Keratinocyte (primary cell): ENCODE measurements at regions not wholly inside any gene's neighbourhood (a gene's known extent, or its start where the extent isn't known, plus 50 kb on each side); places are given as distances from the start of the nearest gene placed in this dataset.

Source experiments
- DNase-seq: peaks from one replicate; pipeline ENCODE4 v3.0.0-alpha.2; 2011; ENCODE audit warnings: low read depth, missing footprints, low spot score
- FAIRE-seq: peaks from 2 replicates; lab custom pipeline; 2011; peaks lifted over from hg19 to GRCh38; lab: Jason Lieb, UNC
- H2AFZ ChIP-seq: 2 replicates; pipeline ENCODE4 v1.6.0; 2012; ENCODE audit warnings: low read length, control low read depth, inconsistent platforms; ENCODE audit not compliant: control insufficient read depth
- H3K27ac ChIP-seq: 2 replicates; pipeline ENCODE4 v1.5.1; 2011; ENCODE audit warnings: low read length; ENCODE audit not compliant: control insufficient read depth, insufficient read depth
- H3K27me3 ChIP-seq: 3 replicates; pipeline ENCODE4 v1.6.0; 2011; ENCODE audit warnings: low read length; ENCODE audit not compliant: control insufficient read depth, insufficient read depth; ENCODE audit errors: extremely low read depth
- H3K36me3 ChIP-seq, 2 experiments: 2 replicates in 1 of 2; 3 replicates in 1 of 2; pipeline ENCODE4 v1.5.1; 2011; ENCODE audit warnings: low read length in 2 of 2, mild to moderate bottlenecking in 1 of 2; ENCODE audit not compliant: control insufficient read depth in 2 of 2, insufficient read depth in 2 of 2; ENCODE audit errors: extremely low read depth in 1 of 2
- H3K4me1 ChIP-seq: 3 replicates; pipeline ENCODE4 v1.5.1; 2011; ENCODE audit warnings: low read length; ENCODE audit not compliant: control insufficient read depth, insufficient read depth; ENCODE audit errors: extremely low read depth
- H3K4me2 ChIP-seq: 3 replicates; pipeline ENCODE4 v1.6.0; 2011; ENCODE audit warnings: low read depth, low read length; ENCODE audit not compliant: control insufficient read depth, insufficient read depth; ENCODE audit errors: extremely low read depth
- H3K4me3 ChIP-seq, 3 experiments: fragments of 200-600 bp in 1 of 3; sonication (generic) in 1 of 3; 2 replicates in 2 of 3; 3 replicates in 1 of 3; pipeline ENCODE4 v1.5.1; 2011 to 2016; ENCODE audit warnings: low read length in 3 of 3, mild to moderate bottlenecking in 3 of 3, control low read depth in 2 of 3, inconsistent platforms in 1 of 3, low read depth in 1 of 3, mixed read lengths in 1 of 3, mixed run types in 1 of 3, moderate library complexity in 1 of 3; ENCODE audit not compliant: control insufficient read depth in 2 of 3, insufficient read depth in 2 of 3; ENCODE audit errors: extremely low read depth in 1 of 3
- H3K79me2 ChIP-seq: 2 replicates; pipeline ENCODE4 v1.6.0; 2012; ENCODE audit warnings: low read length; ENCODE audit not compliant: control insufficient read depth, insufficient read depth
- H3K9ac ChIP-seq: 3 replicates; pipeline ENCODE4 v1.6.0; 2011; ENCODE audit warnings: low read length; ENCODE audit not compliant: control insufficient read depth, insufficient read depth; ENCODE audit errors: extremely low read depth
- H3K9me1 ChIP-seq: 3 replicates; pipeline ENCODE4 v1.6.0; 2011; ENCODE audit warnings: low read length; ENCODE audit not compliant: control insufficient read depth, insufficient read depth; ENCODE audit errors: extremely low read depth
- H3K9me3 ChIP-seq: 2 replicates; pipeline ENCODE4 v1.5.1; 2012; ENCODE audit warnings: low read depth, low read length; ENCODE audit not compliant: control insufficient read depth
- H4K20me1 ChIP-seq: 3 replicates; pipeline ENCODE4 v1.6.0; 2011; ENCODE audit warnings: low read length; ENCODE audit not compliant: control insufficient read depth, insufficient read depth; ENCODE audit errors: extremely low read depth
- EZH2 ChIP-seq: IDR thresholded peaks from one replicate; pipeline ENCODE4 v1.6.1; 2012; ENCODE audit warnings: inconsistent platforms, mild to moderate bottlenecking, low read length, moderate library complexity
- dilution Hi-C: fragments of 300-500 bp; cut with MboI; formaldehyde crosslinking; loops from one replicate; pipeline ENCODE4 v1.7.0; 2020; ENCODE audit warnings: low sequenced_read_pairs; ENCODE audit not compliant: extremely low pct_ligation_motif_present
- TF ChIP-seq, protein P1 (sequence below), 3 experiments: IDR thresholded peaks in 1 of 3; conservative IDR thresholded peaks in 1 of 3; optimal IDR thresholded peaks in 1 of 3; 2 replicates in 2 of 3; 3 replicates in 1 of 3; pipeline versions ENCODE3 to v1.5.1; 2011; ENCODE audit warnings: low read length in 3 of 3, mild to moderate bottlenecking in 3 of 3, moderate library complexity in 2 of 3, control low read depth in 1 of 3, inconsistent platforms in 1 of 3; ENCODE audit not compliant: insufficient read depth in 2 of 3; ENCODE audit errors: extremely low read depth in 1 of 3

GRCh38 chr1:99595041-99595440 is 50.9 kb upstream of the PALMD start:
- no peak overlapping the region for H3K4me3 ChIP-seq
- H3K9me3 ChIP-seq: no peaks in the 10 kb centered on the region
- H3K9me1 ChIP-seq: no peaks in the 10 kb centered on the region
- H3K9ac ChIP-seq: no peak overlapping the region
- H2AFZ ChIP-seq: no peak overlapping the region
- no peak overlapping the region for H3K4me2 ChIP-seq
- H3K27me3 ChIP-seq: no peaks in the 10 kb centered on the region
- FAIRE-seq (no peak), DNase-seq (no peak)
- H3K36me3 ChIP-seq: no peaks in the 10 kb centered on the region
- H4K20me1 ChIP-seq: no peaks in the 10 kb centered on the region
- no peak overlapping the region for H3K27ac ChIP-seq
- dilution Hi-C loops: no loop called here
- TF ChIP-seq, protein P1, sequence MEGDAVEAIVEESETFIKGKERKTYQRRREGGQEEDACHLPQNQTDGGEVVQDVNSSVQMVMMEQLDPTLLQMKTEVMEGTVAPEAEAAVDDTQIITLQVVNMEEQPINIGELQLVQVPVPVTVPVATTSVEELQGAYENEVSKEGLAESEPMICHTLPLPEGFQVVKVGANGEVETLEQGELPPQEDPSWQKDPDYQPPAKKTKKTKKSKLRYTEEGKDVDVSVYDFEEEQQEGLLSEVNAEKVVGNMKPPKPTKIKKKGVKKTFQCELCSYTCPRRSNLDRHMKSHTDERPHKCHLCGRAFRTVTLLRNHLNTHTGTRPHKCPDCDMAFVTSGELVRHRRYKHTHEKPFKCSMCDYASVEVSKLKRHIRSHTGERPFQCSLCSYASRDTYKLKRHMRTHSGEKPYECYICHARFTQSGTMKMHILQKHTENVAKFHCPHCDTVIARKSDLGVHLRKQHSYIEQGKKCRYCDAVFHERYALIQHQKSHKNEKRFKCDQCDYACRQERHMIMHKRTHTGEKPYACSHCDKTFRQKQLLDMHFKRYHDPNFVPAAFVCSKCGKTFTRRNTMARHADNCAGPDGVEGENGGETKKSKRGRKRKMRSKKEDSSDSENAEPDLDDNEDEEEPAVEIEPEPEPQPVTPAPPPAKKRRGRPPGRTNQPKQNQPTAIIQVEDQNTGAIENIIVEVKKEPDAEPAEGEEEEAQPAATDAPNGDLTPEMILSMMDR (optimal IDR thresholded peaks at IDR 0.05 in 1 of 3, IDR thresholded peaks at IDR 0.05 in 1 of 3, conservative IDR thresholded peaks at IDR 0.05 in 1 of 3; ENCODE audit: extremely low read depth in 1 of 3, insufficient read depth in 2 of 3, low read length in 3 of 3): no peak
- no peak for TF ChIP-seq EZH2
- peaks cover 14% of the 10 kb centered on the region for H3K4me1 ChIP-seq
- H3K79me2 ChIP-seq: no peaks in the 10 kb centered on the region

DNA sequence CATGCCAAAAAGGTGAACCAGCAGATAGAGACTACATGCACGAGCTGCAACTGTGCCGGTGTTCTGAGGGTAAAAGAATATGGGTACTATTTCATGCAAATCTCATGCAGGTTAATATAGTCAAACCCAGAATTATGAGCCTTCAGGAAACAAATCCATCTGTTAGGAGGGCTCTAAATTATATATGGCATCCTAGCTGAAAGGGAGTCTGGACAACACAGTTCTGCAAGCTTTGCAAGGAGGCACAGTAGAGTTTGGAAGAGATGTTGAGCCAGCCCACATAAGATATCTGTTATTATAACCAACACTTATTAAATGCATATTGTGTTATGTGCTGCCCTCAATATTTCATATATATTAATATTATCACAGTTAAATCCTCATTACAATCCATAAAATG is 50.5 kb upstream of the PALMD start:
- no peak for FAIRE-seq
- no peaks in the 10 kb centered on the region for H3K9me3 ChIP-seq
- DNase-seq: no peak
- no peaks in the 10 kb centered on the region for H3K9me1 ChIP-seq
- no peak overlapping the region for H3K27ac ChIP-seq
- no peaks in the 10 kb centered on the region for H3K27me3 ChIP-seq
- H3K4me2 ChIP-seq: no peak overlapping the region
- H3K79me2 ChIP-seq: no peaks in the 10 kb centered on the region
- peaks cover 10% of the 10 kb centered on the region for H3K4me1 ChIP-seq
- H3K36me3 ChIP-seq: no peaks in the 10 kb centered on the region
- no peak overlapping the region for H2AFZ ChIP-seq
- H3K4me3 ChIP-seq: no peak overlapping the region
- H4K20me1 ChIP-seq: no peaks in the 10 kb centered on the region
- dilution Hi-C loops: no loop called here
- H3K9ac ChIP-seq: no peak overlapping the region
- TF ChIP-seq, protein P1 (optimal IDR thresholded peaks at IDR 0.05 in 1 of 3, IDR thresholded peaks at IDR 0.05 in 1 of 3, conservative IDR thresholded peaks at IDR 0.05 in 1 of 3; ENCODE audit: extremely low read depth in 1 of 3, insufficient read depth in 2 of 3, low read length in 3 of 3): no peak
- TF ChIP-seq EZH2: no peak
